Cardiac muscle cell (in vitro differentiated cells and primary cell): ENCODE measurements at regions not wholly inside any gene's neighbourhood (a gene's known extent, or its start where the extent isn't known, plus 50 kb on each side); places are given as distances from the start of the nearest gene placed in this dataset.

Experiments used
- DNase-seq, 2 donors: peaks; one replicate each; pipeline versions ENCODE4 v3.0.0 to v3.0.0-alpha.2; 2010 to 2017; ENCODE audit warnings: low read depth in 1 of 2, low spot score in 1 of 2
- H3K27ac ChIP-seq: fragments of 200-600 bp; sonication (generic); 2 replicates; pipeline ENCODE4 v1.5.1; 2016
- H3K27me3 ChIP-seq: fragments of 200-600 bp; sonication (generic); 2 replicates; pipeline ENCODE4 v1.6.0; 2016; ENCODE audit warnings: control low read depth
- H3K36me3 ChIP-seq: fragments of 200-600 bp; sonication (generic); 2 replicates; pipeline ENCODE4 v1.5.1; 2016; ENCODE audit warnings: control low read depth
- H3K4me1 ChIP-seq: fragments of 200-600 bp; sonication (generic); 2 replicates; pipeline ENCODE4 v1.8.1; 2017; ENCODE audit warnings: low read depth, mild to moderate bottlenecking, mixed run types
- H3K4me3 ChIP-seq: fragments of 200-600 bp; sonication (generic); 2 replicates; pipeline ENCODE4 v1.5.1; 2016; ENCODE audit warnings: mild to moderate bottlenecking
- H3K9me3 ChIP-seq: fragments of 200-600 bp; sonication (generic); 2 replicates; pipeline ENCODE4 v1.5.1; 2017; ENCODE audit warnings: low read depth, mild to moderate bottlenecking, control low read depth
- TF ChIP-seq, protein P1 (sequence below): IDR thresholded peaks from 2 replicates; pipeline ENCODE4 v1.5.1; 2012; ENCODE audit warnings: low read depth, mild to moderate bottlenecking, low read length

DNA sequence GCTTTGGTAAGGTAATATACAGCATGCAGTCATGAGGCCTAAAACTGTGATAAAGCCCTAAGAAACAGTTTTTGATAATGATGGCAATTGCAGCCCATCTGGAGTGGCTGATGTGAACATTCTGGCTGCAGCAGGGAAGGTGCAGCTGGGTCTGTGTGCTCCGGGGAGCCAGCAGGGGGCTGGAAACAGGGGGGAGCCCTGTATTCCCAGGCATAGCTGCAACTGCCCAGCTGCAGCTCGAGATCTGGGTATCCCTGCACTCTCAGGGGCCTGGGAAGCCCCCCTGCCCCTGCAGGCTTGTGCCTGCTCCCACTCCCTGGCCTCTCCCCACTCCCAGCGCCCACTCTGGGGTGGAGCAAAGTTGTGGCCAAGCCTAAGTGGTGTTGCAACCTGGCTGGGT lies 95.6 kb downstream of the RRAGB start:
- Histone ChIP-seq H3K4me3 (no peak overlapping the region), H3K4me1 (no peaks in the 10 kb centered on the region), H3K27ac (no peak overlapping the region), H3K9me3 (no peaks in the 10 kb centered on the region), H3K27me3 (no peaks in the 10 kb centered on the region), H3K36me3 (no peaks in the 10 kb centered on the region)
- TF ChIP-seq, protein P1, sequence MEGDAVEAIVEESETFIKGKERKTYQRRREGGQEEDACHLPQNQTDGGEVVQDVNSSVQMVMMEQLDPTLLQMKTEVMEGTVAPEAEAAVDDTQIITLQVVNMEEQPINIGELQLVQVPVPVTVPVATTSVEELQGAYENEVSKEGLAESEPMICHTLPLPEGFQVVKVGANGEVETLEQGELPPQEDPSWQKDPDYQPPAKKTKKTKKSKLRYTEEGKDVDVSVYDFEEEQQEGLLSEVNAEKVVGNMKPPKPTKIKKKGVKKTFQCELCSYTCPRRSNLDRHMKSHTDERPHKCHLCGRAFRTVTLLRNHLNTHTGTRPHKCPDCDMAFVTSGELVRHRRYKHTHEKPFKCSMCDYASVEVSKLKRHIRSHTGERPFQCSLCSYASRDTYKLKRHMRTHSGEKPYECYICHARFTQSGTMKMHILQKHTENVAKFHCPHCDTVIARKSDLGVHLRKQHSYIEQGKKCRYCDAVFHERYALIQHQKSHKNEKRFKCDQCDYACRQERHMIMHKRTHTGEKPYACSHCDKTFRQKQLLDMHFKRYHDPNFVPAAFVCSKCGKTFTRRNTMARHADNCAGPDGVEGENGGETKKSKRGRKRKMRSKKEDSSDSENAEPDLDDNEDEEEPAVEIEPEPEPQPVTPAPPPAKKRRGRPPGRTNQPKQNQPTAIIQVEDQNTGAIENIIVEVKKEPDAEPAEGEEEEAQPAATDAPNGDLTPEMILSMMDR, result no peak
- DNase-seq, result no peak

DNA sequence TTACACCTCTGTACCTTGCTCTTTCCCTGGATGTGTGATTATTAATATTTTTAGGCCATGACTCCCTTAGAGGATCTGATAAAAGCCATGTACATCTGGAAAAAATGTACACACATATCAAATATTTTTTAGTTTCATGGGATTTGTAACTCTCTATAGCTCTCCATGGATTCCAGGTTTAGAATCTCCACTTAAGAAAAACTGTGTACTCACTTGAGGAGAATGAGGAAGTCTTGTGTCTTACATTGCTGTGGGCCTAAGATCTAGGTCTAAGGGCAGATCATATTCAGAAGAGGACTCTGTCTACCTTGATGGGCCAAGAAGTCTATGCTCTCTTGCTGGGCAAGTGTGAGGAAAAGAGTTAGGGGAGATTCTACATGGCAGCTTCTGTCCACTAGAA lies 98.0 kb downstream of the RRAGB start:
- H3K27ac ChIP-seq, result no peak overlapping the region
- H3K36me3 ChIP-seq, result no peaks in the 10 kb centered on the region
- DNase-seq, result no peak
- TF ChIP-seq, protein P1, result no peak
- no peak overlapping the region for H3K4me3 ChIP-seq
- H3K9me3 ChIP-seq, result no peaks in the 10 kb centered on the region
- H3K27me3 ChIP-seq, result no peaks in the 10 kb centered on the region
- H3K4me1 ChIP-seq, result no peaks in the 10 kb centered on the region

DNA sequence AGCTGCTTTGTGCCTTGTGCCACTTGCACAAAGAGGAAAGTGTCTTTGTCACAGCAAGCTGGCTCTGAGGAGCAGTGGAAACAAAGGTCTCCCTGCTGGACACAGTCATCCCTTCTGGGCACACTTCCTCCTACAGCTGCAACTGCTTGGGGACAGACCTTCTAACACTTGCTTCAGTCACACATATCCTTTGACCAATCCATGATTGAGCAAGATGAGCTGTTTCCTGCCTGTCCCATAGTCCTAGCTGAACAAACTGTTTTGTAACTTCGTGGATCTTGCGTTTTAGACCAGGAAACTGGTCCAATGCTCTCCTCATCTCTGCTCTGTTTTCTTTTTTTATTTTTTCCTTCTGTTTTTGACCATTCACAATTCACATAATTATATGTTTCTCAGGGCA lies 98.5 kb downstream of the RRAGB start:
- Histone ChIP-seq H3K4me3 (no peak overlapping the region), H3K9me3 (no peaks in the 10 kb centered on the region), H3K36me3 (no peaks in the 10 kb centered on the region), H3K4me1 (no peaks in the 10 kb centered on the region), H3K27me3 (no peaks in the 10 kb centered on the region), H3K27ac (no peak overlapping the region)
- DNase-seq, result no peak
- TF ChIP-seq, protein P1, result no peak

DNA sequence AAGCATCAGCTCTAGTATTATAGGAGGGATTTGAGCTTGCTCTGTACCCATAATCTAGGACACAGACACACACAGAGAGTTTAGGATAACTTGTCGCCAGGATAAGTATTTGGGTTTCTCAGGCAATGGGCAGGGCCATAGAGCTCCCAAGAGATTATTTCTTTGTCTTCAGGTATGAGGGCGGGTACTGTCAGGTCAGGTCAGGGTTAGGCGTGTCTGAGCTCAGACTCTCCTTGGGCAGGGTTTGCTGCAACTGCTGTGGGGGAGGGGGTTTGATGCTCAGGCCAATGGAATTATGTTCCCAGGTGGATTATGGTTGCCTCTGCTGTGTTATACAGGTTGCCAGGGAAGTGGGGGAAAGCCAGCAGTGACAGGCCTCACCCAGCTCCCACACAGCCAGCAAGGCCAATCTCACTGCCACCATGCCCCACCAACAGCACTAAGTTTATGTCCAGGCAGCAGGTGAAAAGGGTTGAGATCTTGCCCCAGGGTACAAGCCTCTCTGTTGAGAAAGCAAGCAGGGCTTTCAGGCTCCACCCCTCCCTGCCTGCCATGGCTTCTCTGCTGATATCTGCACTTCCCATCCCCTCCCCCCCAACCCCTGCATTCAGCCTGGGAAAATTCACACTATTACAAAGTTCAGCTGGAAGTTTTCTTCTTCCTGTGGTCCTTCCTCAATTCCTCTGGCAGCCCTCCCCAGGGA lies 101.3 kb downstream of the RRAGB start:
- TF ChIP-seq, protein P1, result no peak
- H3K4me1 ChIP-seq, result no peaks in the 10 kb centered on the region
- H3K27me3 ChIP-seq, result no peaks in the 10 kb centered on the region
- no peaks in the 10 kb centered on the region for H3K36me3 ChIP-seq
- no peak overlapping the region for H3K27ac ChIP-seq
- no peak overlapping the region for H3K4me3 ChIP-seq
- DNase-seq, result peak in 1 of 2 donors; percentile 3
- H3K9me3 ChIP-seq, result no peaks in the 10 kb centered on the region

DNA sequence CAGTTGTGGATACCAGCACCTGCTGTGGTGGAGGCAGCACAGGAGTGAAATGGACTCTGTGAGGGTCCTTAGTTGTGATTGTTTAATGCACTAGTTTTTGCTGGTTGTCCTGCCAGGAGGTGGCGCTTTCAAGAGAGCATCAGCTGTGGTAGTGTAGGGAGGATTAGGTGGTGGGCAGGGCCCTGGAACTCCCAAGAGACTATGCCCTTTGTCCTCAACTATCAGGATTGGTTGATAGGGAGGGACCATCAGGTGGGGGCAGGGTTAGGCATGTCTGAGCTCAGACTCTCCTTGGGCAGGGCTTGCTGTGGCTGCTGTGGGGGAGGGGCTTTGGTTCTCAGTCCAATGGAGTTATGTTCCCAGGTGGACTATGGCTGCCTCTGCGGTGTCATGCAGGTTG lies 121.9 kb downstream of the RRAGB start:
- DNase-seq, result no peak
- Histone ChIP-seq H3K36me3 (no peaks in the 10 kb centered on the region), H3K27me3 (no peaks in the 10 kb centered on the region), H3K27ac (no peak overlapping the region), H3K9me3 (no peaks in the 10 kb centered on the region), H3K4me3 (no peak overlapping the region), H3K4me1 (no peaks in the 10 kb centered on the region)
- TF ChIP-seq, protein P1, result no peak
